H1 (cell line): ENCODE measurements at regions not wholly inside any gene's neighbourhood (a gene's known extent, or its start where the extent isn't known, plus 50 kb on each side); places are given as distances from the start of the nearest gene placed in this dataset.

Source experiments
- CTCF ChIA-PET: fragments of 300-600 bp; sonication (Branson Sonifier 250); formaldehyde crosslinking; loops from one replicate; lab custom pipeline; 2021; ENCODE audit not compliant: partially characterized antibody; lab: Charles Lee
- POLR2A ChIA-PET: fragments of 300-600 bp; sonication (Branson Sonifier 250); formaldehyde crosslinking; loops from one replicate; lab custom pipeline; 2021; ENCODE audit warnings: inconsistent platforms; ENCODE audit not compliant: partially characterized antibody; lab: Charles Lee
- DNase-seq, 2 experiments: peaks; one replicate each; pipeline versions ENCODE4 v3.0.0 to v3.0.0-alpha.2; 2010 to 2022; ENCODE audit warnings: low spot score in 2 of 2, low read depth in 1 of 2, mixed read lengths in 1 of 2
- FAIRE-seq: peaks from 2 replicates; lab custom pipeline; 2011; peaks lifted over from hg19 to GRCh38; lab: Jason Lieb, UNC
- H2AFZ ChIP-seq: 2 replicates; pipeline ENCODE4 v1.8.1; 2012; ENCODE audit warnings: low read length, inconsistent platforms
- H2AK5ac ChIP-seq: 2 replicates; pipeline ENCODE4 v1.6.1; 2013; ENCODE audit warnings: low read depth, low read length
- H2BK120ac ChIP-seq: replicated peaks from 2 replicates; pipeline ENCODE3; 2013; ENCODE audit warnings: low read depth, low read length, inconsistent platforms
- H2BK12ac ChIP-seq: 2 replicates; pipeline ENCODE4 v1.6.1; 2013; ENCODE audit warnings: low read depth, low read length
- H2BK15ac ChIP-seq: 2 replicates; pipeline ENCODE4 v1.6.1; 2013; ENCODE audit warnings: low read length
- H2BK20ac ChIP-seq: 2 replicates; pipeline ENCODE4 v1.6.1; 2013; ENCODE audit warnings: low read length
- H2BK5ac ChIP-seq: 2 replicates; pipeline ENCODE4 v1.6.1; 2013; ENCODE audit warnings: low read depth, low read length
- H3K14ac ChIP-seq: 2 replicates; pipeline ENCODE4 v1.6.1; 2013; ENCODE audit warnings: inconsistent platforms; ENCODE audit not compliant: insufficient read length
- H3K18ac ChIP-seq: 2 replicates; pipeline ENCODE4 v1.6.1; 2013; ENCODE audit warnings: low read length; ENCODE audit errors: extremely low read depth
- H3K23ac ChIP-seq: 2 replicates; pipeline ENCODE4 v1.6.1; 2013; ENCODE audit warnings: inconsistent platforms; ENCODE audit not compliant: insufficient read length
- H3K23me2 ChIP-seq: 2 replicates; pipeline ENCODE4 v1.6.1; 2013; ENCODE audit warnings: low read depth, low read length
- H3K27ac ChIP-seq: 2 replicates; pipeline ENCODE4 v1.6.1; 2011; ENCODE audit warnings: low read depth, low read length, inconsistent platforms
- H3K27me3 ChIP-seq, 4 experiments: replicated peaks in 1 of 4; 1 replicate in 1 of 4; 2 replicates in 3 of 4; pipeline versions ENCODE4 v1.6.1 to v1.8.1; 2011 to 2013; ENCODE audit warnings: low read length in 3 of 4, mild to moderate bottlenecking in 3 of 4, inconsistent platforms in 2 of 4, mixed read lengths in 2 of 4, moderate library complexity in 1 of 4; ENCODE audit not compliant: control insufficient read depth in 3 of 4, insufficient read depth in 3 of 4; ENCODE audit errors: extremely low read depth in 1 of 4
- H3K36me3 ChIP-seq, 4 experiments: 2 replicates each; pipeline versions ENCODE4 v1.6.1 to v1.8.1; 2011 to 2013; ENCODE audit warnings: mild to moderate bottlenecking in 4 of 4, low read length in 3 of 4, moderate library complexity in 2 of 4, control low read depth in 1 of 4, inconsistent platforms in 1 of 4; ENCODE audit not compliant: insufficient read depth in 4 of 4, control insufficient read depth in 2 of 4
- H3K4ac ChIP-seq: replicated peaks from 2 replicates; pipeline ENCODE3; 2013; ENCODE audit warnings: low read length, low read depth, mixed read lengths, inconsistent platforms; ENCODE audit not compliant: insufficient read length
- H3K4me1 ChIP-seq, 4 experiments: replicated peaks in 1 of 4; 1 replicate in 1 of 4; 2 replicates in 3 of 4; pipeline versions ENCODE4 v1.6.1 to v1.8.1; 2011 to 2013; ENCODE audit warnings: low read length in 3 of 4, inconsistent platforms in 2 of 4, mixed read lengths in 1 of 4; ENCODE audit not compliant: insufficient read depth in 4 of 4, control insufficient read depth in 3 of 4
- H3K4me2 ChIP-seq, 2 experiments: 2 replicates each; pipeline versions ENCODE4 v1.6.1 to v1.8.1; 2011 to 2013; ENCODE audit warnings: low read depth in 2 of 2, low read length in 2 of 2, control low read depth in 1 of 2, inconsistent platforms in 1 of 2, mild to moderate bottlenecking in 1 of 2; ENCODE audit not compliant: insufficient read depth in 1 of 2
- H3K4me3 ChIP-seq, 4 experiments: fragments of 200-600, 300-600 bp in 1 of 4; sonication (generic), shearing (Covaris generic), sonication (Bioruptor Twin) in 1 of 4; 2 replicates each; pipeline versions ENCODE4 v1.5.1 to v1.8.1; 2011 to 2016; ENCODE audit warnings: low read length in 4 of 4, low read depth in 3 of 4, control low read depth in 2 of 4, inconsistent platforms in 2 of 4, mild to moderate bottlenecking in 2 of 4, mixed read lengths in 1 of 4, moderate library complexity in 1 of 4; ENCODE audit not compliant: insufficient read depth in 2 of 4; ENCODE audit errors: extremely low read depth in 1 of 4
- H3K56ac ChIP-seq: replicated peaks from 2 replicates; pipeline ENCODE3; 2013; ENCODE audit warnings: low read depth, mild to moderate bottlenecking, mixed read lengths, low read length, inconsistent platforms; ENCODE audit not compliant: insufficient read length
- H3K79me1 ChIP-seq: 2 replicates; pipeline ENCODE4 v1.6.1; 2013; ENCODE audit warnings: low read depth, low read length, control low read depth
- H3K79me2 ChIP-seq, 2 experiments: 2 replicates each; pipeline versions ENCODE4 v1.6.1 to v1.8.1; 2012 to 2013; ENCODE audit warnings: low read length in 2 of 2, mild to moderate bottlenecking in 2 of 2, inconsistent platforms in 1 of 2; ENCODE audit not compliant: insufficient read depth in 2 of 2, control insufficient read depth in 1 of 2
- H3K9ac ChIP-seq, 4 experiments: replicated peaks in 1 of 4; 1 replicate in 1 of 4; 2 replicates in 3 of 4; pipeline versions ENCODE4 v1.6.1 to v1.8.1; 2011 to 2013; ENCODE audit warnings: low read depth in 3 of 4, low read length in 3 of 4, control low read depth in 2 of 4, mild to moderate bottlenecking in 2 of 4, moderate library complexity in 2 of 4, inconsistent platforms in 1 of 4; ENCODE audit errors: extremely low read depth in 1 of 4
- H3K9me3 ChIP-seq, 2 experiments: 2 replicates each; pipeline versions ENCODE4 v1.6.1 to v1.8.1; 2012 to 2013; ENCODE audit warnings: mild to moderate bottlenecking in 2 of 2, moderate library complexity in 2 of 2, control low read depth in 1 of 2, inconsistent platforms in 1 of 2, low read depth in 1 of 2, low read length in 1 of 2, mixed read lengths in 1 of 2; ENCODE audit not compliant: insufficient read depth in 2 of 2
- H4K20me1 ChIP-seq, 2 experiments: replicated peaks in 1 of 2; 2 replicates each; pipeline versions ENCODE3 to v1.8.1; 2011 to 2013; ENCODE audit warnings: inconsistent platforms in 2 of 2, low read length in 2 of 2, mild to moderate bottlenecking in 1 of 2; ENCODE audit not compliant: insufficient read depth in 2 of 2, control insufficient read depth in 1 of 2
- H4K5ac ChIP-seq: 2 replicates; pipeline ENCODE4 v1.6.1; 2013; ENCODE audit warnings: low read length, low read depth, mixed read lengths, inconsistent platforms; ENCODE audit not compliant: insufficient read length
- H4K8ac ChIP-seq: 2 replicates; pipeline ENCODE4 v1.8.0; 2013; ENCODE audit warnings: mild to moderate bottlenecking, moderate library complexity, low read length, inconsistent platforms; ENCODE audit not compliant: insufficient read depth; ENCODE audit errors: extremely low read depth
- H4K91ac ChIP-seq: replicated peaks from 2 replicates; pipeline ENCODE3; 2013; ENCODE audit warnings: low read length, mixed read lengths, inconsistent platforms; ENCODE audit not compliant: insufficient read length
- CREB1 ChIP-seq: IDR thresholded peaks from 2 replicates; pipeline ENCODE4 v1.6.1; 2012; ENCODE audit warnings: inconsistent platforms
- GABPA ChIP-seq: IDR thresholded peaks from 2 replicates; pipeline ENCODE4 v1.6.1; 2011; ENCODE audit warnings: mild to moderate bottlenecking, low read length, moderate library complexity, borderline replicate concordance; ENCODE audit not compliant: insufficient read depth
- HDAC2 ChIP-seq, 2 experiments: fragments of 300-600 bp in 1 of 2; sonication (generic) in 1 of 2; IDR thresholded peaks; 2 replicates each; pipeline ENCODE4 v1.6.1; 2011 to 2012; ENCODE audit warnings: low read depth in 2 of 2, low read length in 2 of 2, mild to moderate bottlenecking in 2 of 2, moderate library complexity in 2 of 2, borderline replicate concordance in 1 of 2, inconsistent platforms in 1 of 2
- HDAC6 ChIP-seq: IDR thresholded peaks from one replicate; pipeline ENCODE4 v1.7.1; 2012; ENCODE audit warnings: low read depth, mild to moderate bottlenecking, inconsistent platforms, low read length, moderate library complexity
- JUND ChIP-seq: IDR thresholded peaks from 2 replicates; pipeline ENCODE4 v1.6.1; 2011; ENCODE audit warnings: mild to moderate bottlenecking, improper control_type of control experiment, low read length
- KDM4A ChIP-seq: IDR thresholded peaks from one replicate; pipeline ENCODE4 v1.7.1; 2012; ENCODE audit warnings: low read depth, mild to moderate bottlenecking, moderate library complexity, low read length, inconsistent platforms; ENCODE audit not compliant: severe bottlenecking
- MAFK ChIP-seq: IDR thresholded peaks from 2 replicates; pipeline ENCODE4 v1.6.1; 2012; ENCODE audit warnings: low read depth, mild to moderate bottlenecking, improper control_type of control experiment, low read length
- NANOG ChIP-seq: IDR thresholded peaks from 2 replicates; pipeline ENCODE4 v1.6.1; 2011; ENCODE audit warnings: low read length, low read depth, mild to moderate bottlenecking, inconsistent platforms; ENCODE audit not compliant: insufficient read depth, poor library complexity, severe bottlenecking
- PHF8 ChIP-seq: fragments of 200-600 bp; sonication (generic); conservative IDR thresholded peaks from 2 replicates; pipeline ENCODE4 v1.7.1; 2012; ENCODE audit warnings: low read depth, mild to moderate bottlenecking, inconsistent platforms, low read length, moderate library complexity
- POU5F1 ChIP-seq: IDR thresholded peaks from 2 replicates; pipeline ENCODE4 v1.6.1; 2011; ENCODE audit warnings: low read depth, mild to moderate bottlenecking, low read length, moderate library complexity
- RXRA ChIP-seq: IDR thresholded peaks from 2 replicates; pipeline ENCODE4 v1.6.1; 2011; ENCODE audit warnings: low read depth, mild to moderate bottlenecking, low read length, moderate library complexity; ENCODE audit not compliant: insufficient read depth
- SP4 ChIP-seq: IDR thresholded peaks from 2 replicates; pipeline ENCODE4 v1.6.1; 2012; ENCODE audit warnings: low read length, inconsistent platforms
- TCF12 ChIP-seq: IDR thresholded peaks from 2 replicates; pipeline ENCODE4 v1.6.1; 2011; ENCODE audit warnings: low read depth, mild to moderate bottlenecking, low read length
- ZNF274 ChIP-seq: IDR thresholded peaks from 2 replicates; pipeline ENCODE4 v1.7.0; 2012; ENCODE audit warnings: low read length, borderline replicate concordance; ENCODE audit errors: extremely low read depth
- WGBS, 2 experiments: shearing (Covaris generic) in 1 of 2; methylation state at CpG; one replicate each; pipeline versions ENCODE4 v1.1.6 to v1.1.7; 2013 to 2015; ENCODE audit warnings: low lambda C conversion rate in 2 of 2, mixed read lengths in 2 of 2, inconsistent platforms in 1 of 2, low coverage in 1 of 2, missing lambda C conversion rate in 1 of 2; ENCODE audit not compliant: insufficient replicate concordance in 2 of 2, insufficient coverage in 1 of 2, insufficient read length in 1 of 2; ENCODE audit errors: extremely low coverage in 1 of 2, missing lambda C conversion rate in 1 of 2; 5-methylcytosine and 5-hydroxymethylcytosine counted together
- TF ChIP-seq, protein P1 (sequence below): IDR thresholded peaks from 2 replicates; pipeline ENCODE4 v1.6.1; 2012; ENCODE audit warnings: inconsistent platforms

GRCh38 chr3:180764481-180764880, 85.2 kb upstream of the CCDC39 start:
- no peak overlapping the region for H3K56ac ChIP-seq
- no peaks in the 10 kb centered on the region for H3K36me3 ChIP-seq
- no peak overlapping the region for H3K14ac ChIP-seq
- H4K20me1 ChIP-seq, result no peaks in the 10 kb centered on the region
- no peak overlapping the region for H4K5ac ChIP-seq
- POLR2A ChIA-PET, result no interaction called here
- CTCF ChIA-PET, result no interaction called here
- no peaks in the 10 kb centered on the region for H3K4me1 ChIP-seq
- H3K4me3 ChIP-seq, result no peak overlapping the region
- H2BK15ac ChIP-seq, result no peak overlapping the region
- H3K18ac ChIP-seq, result no peak overlapping the region
- H3K4ac ChIP-seq, result no peak overlapping the region
- no peak for FAIRE-seq
- no peaks in the 10 kb centered on the region for H3K23me2 ChIP-seq
- H2AK5ac ChIP-seq, result no peak overlapping the region
- no peaks in the 10 kb centered on the region for H3K27me3 ChIP-seq
- no peak overlapping the region for H3K23ac ChIP-seq
- no peak overlapping the region for H2BK120ac ChIP-seq
- H2AFZ ChIP-seq, result no peak overlapping the region
- no peak overlapping the region for H4K91ac ChIP-seq
- H2BK12ac ChIP-seq, result no peak overlapping the region
- H3K9me3 ChIP-seq, result peaks cover 6 to 9% of the 10 kb centered on the region in 2 experiments; a peak in 2 of 4 replicates
- no peaks in the 10 kb centered on the region for H3K79me1 ChIP-seq
- H2BK20ac ChIP-seq, result no peak overlapping the region
- no peak overlapping the region for H4K8ac ChIP-seq
- H3K79me2 ChIP-seq, result no peaks in the 10 kb centered on the region
- 80% methylated on average over 1 of the region's 1 CpG; no CpG with 5 or more reads in 1 of the 2 experiments for WGBS, 2 experiments
- no peak overlapping the region for H3K9ac ChIP-seq
- no peak overlapping the region for H3K27ac ChIP-seq
- H2BK5ac ChIP-seq, result no peak overlapping the region
- H3K4me2 ChIP-seq, result no peak overlapping the region
- no peak for DNase-seq
- TF ChIP-seq TCF12 (no peak), HDAC6 (no peak), CREB1 (no peak), KDM4A (no peak), HDAC2 (IDR thresholded peaks at IDR 0.05; ENCODE audit: borderline replicate concordance in 1 of 2, low read depth in 2 of 2, low read length in 2 of 2) (no peak), GABPA (no peak), PHF8 (no peak), SP4 (no peak), ZNF274 (no peak), JUND (no peak), RXRA (no peak), POU5F1 (no peak), NANOG (no peak), MAFK (no peak)
- TF ChIP-seq, protein P1, sequence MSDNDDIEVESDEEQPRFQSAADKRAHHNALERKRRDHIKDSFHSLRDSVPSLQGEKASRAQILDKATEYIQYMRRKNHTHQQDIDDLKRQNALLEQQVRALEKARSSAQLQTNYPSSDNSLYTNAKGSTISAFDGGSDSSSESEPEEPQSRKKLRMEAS, result no peak
